PC-3 (cell line): ENCODE measurements at regions not wholly inside any gene's neighbourhood (a gene's known extent, or its start where the extent isn't known, plus 50 kb on each side); places are given as distances from the start of the nearest gene placed in this dataset.

Experiments used
- CTCF ChIP-seq: fragments of 300-600 bp; sonication (generic); conservative IDR thresholded peaks from 2 replicates; pipeline ENCODE4 v1.5.1; 2017; ENCODE audit warnings: antibody characterized with exemption, low read depth, mild to moderate bottlenecking, low read length
- EZH2 ChIP-seq: fragments of 300-600 bp; sonication (generic); IDR thresholded peaks from one replicate; pipeline ENCODE4 v1.6.1; 2017; ENCODE audit warnings: antibody characterized with exemption, mild to moderate bottlenecking, low read length; ENCODE audit not compliant: unreplicated experiment
- EZH2phosphoT487 ChIP-seq: fragments of 300-600 bp; sonication (generic); IDR thresholded peaks from 2 replicates; pipeline ENCODE4 v1.6.1; 2018; ENCODE audit warnings: mild to moderate bottlenecking, antibody characterized with exemption, low read length, borderline replicate concordance

DNA sequence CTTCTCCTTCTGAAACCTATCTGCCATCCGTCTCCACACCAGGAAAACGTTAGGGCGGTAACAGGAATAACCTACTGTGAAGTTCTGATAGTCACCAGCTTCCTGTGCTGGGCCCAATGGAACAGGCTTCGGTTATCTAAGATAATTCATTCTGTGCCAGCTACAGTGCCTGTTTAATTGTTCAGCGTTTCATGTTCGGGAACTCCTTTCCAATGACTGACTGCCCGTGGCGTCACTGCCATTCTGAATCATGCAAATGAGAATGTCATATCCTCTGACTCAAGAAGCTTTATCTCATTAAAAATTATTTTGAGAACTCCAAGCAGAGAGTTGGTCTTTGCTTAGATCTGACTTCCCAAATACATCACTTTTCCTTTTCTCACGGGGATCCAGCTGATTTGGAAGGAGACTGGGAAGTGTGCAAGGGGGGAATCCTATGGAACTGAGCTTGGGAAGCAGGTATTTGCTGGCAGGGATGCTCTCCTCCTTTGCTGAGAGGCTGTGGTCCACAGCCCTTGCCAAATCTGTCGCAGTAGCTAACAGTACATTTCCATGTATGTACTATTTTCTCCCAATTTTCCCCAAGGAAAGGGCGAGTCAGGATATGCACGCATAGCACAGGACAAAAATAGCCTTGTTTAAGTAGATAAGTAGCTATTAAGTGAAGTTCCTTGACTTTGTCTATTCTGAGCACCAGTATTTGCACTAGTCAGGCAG lies 358.7 kb downstream of the LTN1 start:
- TF ChIP-seq CTCF (no peak), EZH2 (no peak), EZH2phosphoT487 (no peak)
